Stimulated activated CD8-positive, alpha-beta memory T cell treated with anti-CD3 and anti-CD28 coated beads, Interleukin-2, amount 100 ng/mL, for 1 hour (primary cell): ENCODE measurements at regions not wholly inside any gene's neighbourhood (a gene's known extent, or its start where the extent isn't known, plus 50 kb on each side); places are given as distances from the start of the nearest gene placed in this dataset.
"Not testable (repeated sequence)": the region's sequence is repeated elsewhere in the genome, so short reads cannot be mapped to it uniquely, and the experiment has no call there.

Source experiments
- DNase-seq, 2 donors: peaks; one replicate each; pipeline ENCODE4 v3.0.0-alpha.2; 2020; ENCODE audit warnings: low read depth in 2 of 2

- DNase-seq, result not testable (repeated sequence)
Measured at GRCh38 chr2:37806004-37806403, 119.1 kb upstream of the RMDN2 start.

DNA sequence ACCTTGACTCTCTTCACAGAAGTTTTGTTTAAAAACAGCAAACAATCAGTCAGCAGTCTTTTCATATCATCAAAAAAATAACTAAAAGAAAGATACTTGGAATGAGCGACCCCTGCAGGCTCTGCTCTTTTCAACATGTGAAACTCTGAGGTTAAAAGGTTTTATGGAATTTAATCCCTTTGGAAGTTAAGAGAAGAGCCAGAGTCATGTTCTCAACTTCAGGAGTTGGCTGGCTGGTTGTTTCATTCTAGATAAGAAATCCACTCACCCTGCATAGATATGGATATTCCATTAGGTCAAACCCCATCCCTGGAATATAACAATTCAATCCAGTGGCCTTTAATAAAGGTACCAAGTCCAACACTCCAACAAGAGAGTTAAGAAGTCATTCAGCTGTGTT, 115.6 kb upstream of the RMDN2 start:
- no peak for DNase-seq

GRCh38 chr2:37809931-37810570, 115.0 kb upstream of the RMDN2 start:
- DNase-seq, result no peak

- DNase-seq, result no peak
Measured at GRCh38 chr2:37812414-37812813, 112.7 kb upstream of the RMDN2 start.

DNA sequence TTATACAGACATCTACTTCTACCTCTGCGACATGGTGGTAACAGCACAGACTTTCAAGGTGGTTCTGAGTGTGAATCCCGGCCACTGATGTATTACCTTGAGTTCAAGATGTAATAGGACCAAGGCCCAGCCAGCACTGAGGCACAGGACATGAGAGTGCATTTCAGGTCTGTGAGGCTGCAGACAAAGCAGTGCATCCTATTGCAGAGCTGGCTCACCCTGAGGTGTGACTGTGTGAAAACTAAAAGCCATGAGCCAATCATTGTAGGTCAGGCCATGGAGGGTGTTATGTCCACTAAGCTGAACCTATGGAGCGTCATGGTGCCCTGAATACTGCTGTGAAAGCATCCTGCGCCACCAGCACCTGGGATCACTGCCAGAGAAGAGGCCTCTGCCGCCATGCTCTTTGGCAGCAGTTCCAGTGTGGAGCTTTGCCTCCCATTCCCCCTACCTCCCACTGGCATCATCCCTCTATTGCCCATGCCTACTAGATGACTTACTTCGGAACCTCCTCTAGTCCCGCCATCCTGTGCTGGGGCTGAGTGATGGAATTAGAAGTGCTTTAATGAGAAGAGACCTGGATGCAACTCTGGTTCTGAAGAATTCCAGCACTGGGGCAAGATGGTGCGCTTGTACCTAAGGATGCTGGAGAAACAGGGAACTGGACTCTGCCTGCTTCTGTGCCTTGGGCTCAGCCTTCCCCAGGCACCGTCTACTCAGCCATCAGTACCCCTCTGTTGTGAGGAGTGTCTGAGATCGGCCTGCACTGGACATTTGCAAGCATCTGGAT, 112.0 kb upstream of the RMDN2 start:
- DNase-seq, result no peak

DNA sequence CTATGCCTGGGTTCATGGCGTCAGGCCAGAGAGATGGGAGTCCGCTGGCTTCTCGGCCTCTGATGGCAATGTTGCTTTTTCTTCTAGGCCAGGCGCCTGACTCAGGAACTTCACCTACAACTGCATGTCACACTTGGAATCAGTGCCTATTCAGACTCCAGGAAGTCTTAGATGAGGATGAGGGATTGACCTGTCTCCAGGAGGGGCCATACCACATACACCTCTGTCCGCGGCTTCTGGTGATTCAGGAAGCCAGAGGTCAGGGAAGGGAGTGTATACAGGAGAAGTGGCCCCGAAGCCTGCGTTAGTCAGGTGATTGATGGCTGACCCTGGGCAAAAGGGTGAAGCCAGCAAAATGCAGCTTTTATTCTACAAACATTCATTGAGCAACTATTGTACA, 109.1 kb upstream of the RMDN2 start:
- no peak for DNase-seq

DNA sequence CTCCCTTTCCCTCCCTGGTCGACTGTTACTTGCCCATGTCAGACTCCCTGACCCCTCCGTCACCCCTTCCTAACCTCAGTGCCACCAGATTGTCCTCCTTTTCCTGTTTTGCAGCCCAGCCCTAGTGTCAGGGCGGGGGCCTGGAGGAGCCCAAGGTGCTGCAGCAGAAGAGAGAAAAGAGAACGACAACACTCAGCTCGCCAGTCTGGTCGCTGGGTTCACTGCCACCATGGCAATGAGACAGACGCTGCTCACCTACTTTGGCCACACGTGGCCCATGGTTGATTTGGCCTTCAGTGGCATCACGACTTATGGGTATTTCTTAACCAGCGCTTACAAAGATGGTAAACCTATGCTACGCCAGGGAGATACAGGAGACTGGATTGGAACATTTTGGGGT, 108.4 kb upstream of the RMDN2 start:
- DNase-seq, result no peak

- DNase-seq, result no peak
Measured at GRCh38 chr2:37819186-37819585, 105.9 kb upstream of the RMDN2 start.

- DNase-seq, result no peak
Measured at GRCh38 chr2:37820471-37820986, 104.6 kb upstream of the RMDN2 start.

GRCh38 chr2:37825586-37825985, 99.5 kb upstream of the RMDN2 start:
- DNase-seq, result no peak

DNA sequence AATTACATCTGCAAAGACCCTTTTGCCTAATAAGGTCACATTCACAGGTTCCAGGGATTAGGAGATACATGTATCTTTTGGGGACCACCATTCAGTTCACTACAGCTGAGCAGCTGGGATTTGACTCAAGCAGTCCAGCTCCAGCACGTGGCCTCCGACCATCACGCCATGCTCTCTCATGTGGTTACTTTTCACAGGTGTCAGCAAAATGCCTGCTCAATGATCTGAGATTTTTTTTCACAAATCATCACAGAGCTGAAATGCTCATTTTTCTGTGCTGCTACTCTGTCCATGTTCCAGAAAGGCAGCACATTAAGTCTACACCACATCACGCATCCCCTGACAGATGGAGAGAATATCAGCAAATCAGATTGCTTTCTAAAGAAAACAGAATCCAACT, 98.5 kb upstream of the RMDN2 start:
- no peak for DNase-seq

DNA sequence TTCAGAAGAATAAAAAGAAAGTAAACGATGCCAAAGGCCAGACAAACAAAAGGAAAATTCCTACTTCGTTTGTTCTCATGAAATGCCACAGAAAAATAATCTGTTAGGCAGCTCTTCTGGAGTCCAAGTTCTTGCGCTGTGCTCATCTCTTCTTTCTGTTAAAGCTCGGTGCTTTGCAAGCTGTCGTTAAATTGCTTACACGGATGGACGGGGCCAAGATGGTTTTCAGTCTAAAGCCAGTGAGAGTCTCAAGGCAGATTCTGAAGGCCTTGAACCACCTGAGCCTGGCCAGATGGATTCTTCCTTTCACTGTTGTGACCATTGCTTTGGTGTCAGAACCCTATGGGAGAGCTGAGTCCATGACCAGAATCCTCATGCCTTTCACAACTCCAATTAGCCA, 97.6 kb upstream of the RMDN2 start:
- no peak for DNase-seq

DNA sequence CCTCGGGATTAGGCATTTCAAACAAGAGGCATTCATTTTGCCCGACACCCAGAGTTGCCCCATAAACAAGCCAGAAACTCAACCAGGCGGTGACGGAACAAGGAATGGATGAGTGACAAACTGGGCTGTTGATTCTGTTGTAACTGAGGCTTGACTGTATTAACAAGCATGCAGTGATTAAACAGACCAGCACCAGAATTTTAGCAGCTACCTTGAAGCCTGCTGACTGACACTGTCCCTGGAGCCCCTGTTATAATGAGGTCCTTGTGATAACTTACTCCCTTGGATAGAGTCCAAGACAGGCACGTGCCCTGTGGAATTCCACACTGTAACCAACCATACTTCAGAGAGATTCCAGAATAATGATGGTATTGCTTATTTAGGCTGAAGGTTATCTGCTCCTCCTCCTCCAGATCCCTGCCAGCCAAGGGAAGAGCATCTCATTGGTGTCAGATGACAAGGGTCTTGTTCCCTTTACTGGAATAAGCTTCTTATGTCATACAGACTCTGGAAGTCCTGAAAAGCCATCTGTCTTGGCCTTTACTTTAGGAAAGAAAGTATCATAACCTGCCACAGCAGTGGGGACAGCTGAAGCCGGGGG, 97.1 kb upstream of the RMDN2 start:
- DNase-seq, result no peak

DNA sequence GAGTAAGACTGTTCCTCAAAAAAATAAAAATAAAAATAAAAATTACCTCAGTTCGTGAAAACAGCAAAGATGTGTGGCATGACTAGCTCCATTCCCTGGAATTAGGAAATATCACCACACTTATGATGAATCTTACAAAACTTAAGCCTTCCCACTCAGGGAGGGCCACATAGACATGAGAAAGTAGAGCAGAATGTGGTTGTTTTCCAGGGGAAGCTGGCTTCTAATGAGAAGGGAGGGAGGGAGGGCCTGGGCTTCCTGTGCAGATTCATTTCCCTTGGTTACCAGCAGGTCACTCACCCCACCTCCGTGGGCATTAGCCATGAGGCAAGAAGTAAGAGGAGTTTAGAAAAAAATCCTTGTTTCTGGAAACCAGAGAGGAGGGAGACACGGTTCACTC, 95.9 kb upstream of the RMDN2 start:
- DNase-seq, result no peak

DNA sequence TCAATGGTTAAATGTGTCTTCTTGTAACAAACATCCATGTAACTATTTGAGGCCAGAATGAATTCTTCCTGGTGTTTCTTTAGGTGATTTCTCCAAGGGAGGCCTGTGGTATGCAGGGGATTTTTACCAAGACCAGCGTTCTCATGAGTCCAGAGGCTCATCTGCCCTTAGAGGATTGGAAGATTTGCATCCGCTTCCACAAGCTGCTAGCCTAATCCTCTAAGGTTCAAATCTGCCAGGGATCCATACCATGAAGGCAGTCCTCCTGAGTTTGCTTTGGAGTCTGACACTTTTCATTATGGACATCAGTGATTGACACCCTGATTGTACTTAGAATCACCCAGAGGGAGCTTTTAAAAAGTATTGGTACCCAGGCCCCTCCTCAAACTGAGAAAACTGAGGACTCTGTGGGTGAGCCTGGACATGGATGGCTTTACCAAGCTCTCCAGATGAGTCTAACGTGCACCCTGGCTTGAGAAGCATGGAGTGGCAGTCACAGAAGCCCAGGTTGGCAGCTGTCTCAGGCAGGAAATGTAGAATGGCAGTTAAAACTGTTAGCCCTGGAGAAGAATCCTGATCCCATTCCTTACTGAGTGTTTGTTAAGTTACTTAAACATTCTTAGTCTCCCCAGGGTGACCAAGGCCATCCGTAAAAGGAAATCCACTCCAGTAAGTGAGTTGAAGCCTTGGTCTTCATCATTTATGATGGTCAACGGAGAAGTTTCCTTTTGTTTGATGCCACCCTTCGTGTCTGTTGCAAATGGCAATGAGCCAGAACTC, 95.3 kb upstream of the RMDN2 start:
- no peak for DNase-seq

DNA sequence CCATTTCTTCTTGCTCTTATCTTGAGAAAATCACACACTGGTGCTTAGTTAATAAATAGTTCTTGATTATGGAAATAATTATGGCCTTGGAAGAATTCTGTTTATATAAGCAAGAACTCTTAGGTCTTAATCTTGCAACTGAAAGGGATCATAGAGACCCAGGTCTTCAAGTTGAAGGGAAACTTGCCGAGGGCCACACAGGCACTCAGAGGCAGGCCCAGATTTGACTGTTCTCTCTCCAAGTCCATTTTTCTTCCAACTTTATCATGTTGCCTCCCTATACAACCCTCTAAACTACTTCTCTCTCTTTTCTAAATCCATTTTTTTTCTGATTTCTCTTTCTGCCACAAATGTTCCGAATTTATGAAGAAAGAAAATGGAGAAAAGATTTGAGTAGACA, 94.5 kb upstream of the RMDN2 start:
- no peak for DNase-seq

DNA sequence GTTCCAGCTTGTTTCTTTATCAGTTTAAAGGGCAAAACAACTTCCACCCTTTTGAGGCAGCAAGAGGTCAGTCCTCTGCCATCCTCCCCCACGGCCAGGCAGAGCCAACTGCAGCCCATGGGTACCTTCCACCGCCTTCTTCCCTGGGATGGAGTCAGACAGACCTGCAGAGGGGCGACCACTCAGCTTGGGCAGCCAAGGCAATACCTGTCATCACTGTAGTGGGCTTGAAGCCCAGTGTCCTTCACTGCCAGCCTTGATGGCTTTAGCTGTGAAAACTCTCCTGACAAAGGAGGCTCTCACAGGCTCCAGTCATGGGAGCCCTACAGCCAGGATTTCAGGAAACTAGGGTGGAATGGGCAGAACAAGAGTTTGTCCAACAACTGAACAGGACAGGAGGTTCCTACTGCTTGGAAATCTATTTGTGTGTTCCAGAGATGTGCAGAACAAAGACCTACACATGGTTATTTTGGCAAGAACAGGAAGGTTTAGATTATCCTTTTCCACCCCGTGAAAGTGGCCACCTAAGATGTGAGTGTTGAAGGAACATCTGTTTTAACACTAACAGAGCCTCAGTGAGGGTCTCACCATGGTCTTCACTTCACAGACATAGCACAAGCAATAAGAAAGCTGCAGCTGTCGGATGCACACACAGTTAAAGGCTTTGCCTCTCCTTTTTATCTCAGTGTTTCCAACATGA, 93.9 kb upstream of the RMDN2 start:
- no peak for DNase-seq

DNA sequence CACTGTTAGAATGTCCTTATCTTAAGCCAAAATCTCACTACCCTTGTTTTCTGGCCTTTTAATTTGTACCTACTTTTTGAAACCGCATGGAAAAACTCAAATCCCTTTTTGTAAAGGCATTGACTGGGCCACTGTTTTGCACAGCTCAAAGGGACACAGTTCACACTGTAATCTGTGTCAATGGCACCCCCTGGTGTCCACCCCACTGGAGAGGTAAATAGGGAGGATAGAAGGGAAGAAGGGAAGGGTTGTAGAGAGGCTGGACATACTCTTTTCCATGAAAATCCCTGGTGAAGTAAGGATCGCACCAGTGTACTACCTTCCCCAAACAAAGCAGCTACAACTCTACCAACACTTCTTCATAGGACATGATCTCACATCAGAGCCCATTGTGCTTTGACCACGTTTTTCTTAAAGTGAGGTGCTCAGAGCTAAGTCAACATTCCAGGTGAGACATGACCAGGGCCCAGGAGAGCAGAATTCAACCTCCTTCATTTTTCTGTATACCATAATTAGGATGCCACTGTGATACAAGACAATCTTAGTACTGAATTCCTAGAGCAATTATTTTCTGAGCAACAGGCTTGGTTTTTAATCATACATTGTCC, 92.4 kb upstream of the RMDN2 start:
- DNase-seq, result peak; percentile 64 to 81

- DNase-seq, result no peak
Measured at GRCh38 chr2:37833423-37833822, 91.7 kb upstream of the RMDN2 start.

DNA sequence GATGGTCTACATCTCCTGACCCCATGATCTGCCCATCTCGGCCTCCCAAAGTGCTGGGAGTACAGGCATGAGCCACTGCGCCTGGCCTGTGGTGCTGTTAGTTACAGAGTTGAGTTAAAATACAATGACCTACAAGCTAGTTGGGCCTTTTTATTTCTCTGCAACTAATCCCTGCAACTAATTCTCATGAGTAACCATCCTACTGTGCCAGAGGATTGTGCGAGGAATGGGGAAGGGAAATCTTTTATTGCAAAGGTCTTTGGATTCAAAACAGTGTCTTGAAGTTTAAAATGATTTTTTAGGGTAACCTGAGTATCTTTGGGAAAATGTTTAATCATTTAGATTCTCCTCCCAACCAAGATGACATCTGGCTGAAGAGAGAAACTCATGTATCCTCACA, 88.8 kb upstream of the RMDN2 start:
- DNase-seq, result no peak

DNA sequence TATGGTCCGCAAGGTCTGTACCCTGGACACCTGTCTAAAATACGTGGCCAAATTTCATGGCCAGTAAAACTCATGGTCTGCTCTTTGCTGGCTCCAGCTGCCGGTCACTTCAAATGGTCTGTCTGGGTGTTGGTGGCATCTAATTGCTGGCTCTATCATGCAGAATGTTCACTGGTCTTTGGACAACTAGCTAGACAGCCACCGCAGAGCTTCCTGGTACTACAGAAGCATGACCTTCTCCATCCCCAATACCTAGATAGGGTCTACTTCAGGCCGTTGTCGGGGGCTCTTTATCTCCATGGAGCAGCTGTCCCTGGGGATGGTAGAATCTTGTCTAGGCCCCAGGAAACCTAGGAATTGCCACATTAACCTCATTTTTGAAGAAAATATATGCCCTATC, 88.4 kb upstream of the RMDN2 start:
- no peak for DNase-seq
